Fibroblast of pulmonary artery (primary cell): ENCODE measurements at regions not wholly inside any gene's neighbourhood (a gene's known extent, or its start where the extent isn't known, plus 50 kb on each side); places are given as distances from the start of the nearest gene placed in this dataset.

Source experiments
- DNase-seq: peaks from one replicate; pipeline ENCODE4 v3.0.0-alpha.2; 2010; ENCODE audit warnings: low read depth
- H3K4me3 ChIP-seq: replicated peaks from 2 replicates; pipeline ENCODE4 v1.5.1; 2011; ENCODE audit warnings: low read depth, mild to moderate bottlenecking, control low read depth, low read length, moderate library complexity
- CTCF ChIP-seq: IDR thresholded peaks from 2 replicates; pipeline ENCODE4 v1.5.1; 2011; ENCODE audit warnings: mild to moderate bottlenecking, control low read depth, low read length, inconsistent platforms; ENCODE audit errors: missing control alignments

GRCh38 chr4:123455360-123455759, 58.8 kb downstream of the SPRY1 start:
- no peak overlapping the region for H3K4me3 ChIP-seq
- DNase-seq = no peak
- no peak for TF ChIP-seq CTCF

GRCh38 chr4:123462007-123462406, 65.4 kb downstream of the SPRY1 start:
- H3K4me3 ChIP-seq = no peak overlapping the region
- no peak for DNase-seq
- no peak for TF ChIP-seq CTCF

- no peak for TF ChIP-seq CTCF
- H3K4me3 ChIP-seq = no peak overlapping the region
- DNase-seq = no peak
Observed at GRCh38 chr4:123463869-123464268, 67.3 kb downstream of the SPRY1 start.

- no peak overlapping the region for H3K4me3 ChIP-seq
- DNase-seq = no peak
- TF ChIP-seq CTCF = no peak
Observed at GRCh38 chr4:123465416-123465815, 68.8 kb downstream of the SPRY1 start.

GRCh38 chr4:123466080-123466785, 69.6 kb downstream of the SPRY1 start:
- H3K4me3 ChIP-seq = no peak overlapping the region
- no peak for TF ChIP-seq CTCF
- DNase-seq = no peak

- no peak for DNase-seq
- TF ChIP-seq CTCF = no peak
- H3K4me3 ChIP-seq = no peak overlapping the region
Observed at GRCh38 chr4:123468479-123469031, 72.0 kb downstream of the SPRY1 start.

- DNase-seq = no peak
- H3K4me3 ChIP-seq = no peak overlapping the region
- TF ChIP-seq CTCF = no peak
Observed at GRCh38 chr4:123469245-123469644, 72.7 kb downstream of the SPRY1 start.
